Kidney (tissue), 13 donors: ENCODE measurements at regions not wholly inside any gene's neighbourhood (a gene's known extent, or its start where the extent isn't known, plus 50 kb on each side); places are given as distances from the start of the nearest gene placed in this dataset.

Experiments used
- DNase-seq, 5 donors: peaks; one replicate each; pipeline ENCODE4 v3.0.0-alpha.2; 2013 to 2020
- FAIRE-seq: peaks from 2 replicates; lab custom pipeline; 2012; peaks lifted over from hg19 to GRCh38; lab: Jason Lieb, UNC
- H3K27ac ChIP-seq, 2 donors: one replicate each; pipeline ENCODE4 v1.7.0; 2013; ENCODE audit warnings: low read depth in 2 of 2, low read length in 2 of 2, inconsistent platforms in 1 of 2
- H3K27me3 ChIP-seq: one replicate; pipeline ENCODE4 v1.7.1; 2013; ENCODE audit warnings: low read length, inconsistent platforms; ENCODE audit not compliant: control insufficient read depth, insufficient read depth
- H3K36me3 ChIP-seq, 3 donors: one replicate each; pipeline versions ENCODE4 v1.7.0 to v1.7.1; 2013; ENCODE audit warnings: low read length in 3 of 3, control low read depth in 1 of 3, inconsistent platforms in 1 of 3; ENCODE audit not compliant: insufficient read depth in 3 of 3, control insufficient read depth in 2 of 3
- H3K4me1 ChIP-seq, 3 donors: one replicate each; pipeline versions ENCODE4 v1.7.0 to v1.7.1; 2013; ENCODE audit warnings: low read length in 3 of 3, inconsistent platforms in 1 of 3, low read depth in 1 of 3; ENCODE audit not compliant: control insufficient read depth in 2 of 3, insufficient read depth in 2 of 3
- H3K4me3 ChIP-seq, 3 donors: one replicate each; pipeline versions ENCODE4 v1.7.0 to v1.8.1; 2013; ENCODE audit warnings: low read length in 3 of 3, control low read depth in 1 of 3, inconsistent platforms in 1 of 3
- H3K9ac ChIP-seq, 3 donors: one replicate each; pipeline versions ENCODE4 v1.7.0 to v1.7.1; 2013; ENCODE audit warnings: low read length in 3 of 3, control low read depth in 1 of 3, inconsistent platforms in 1 of 3
- H3K9me3 ChIP-seq, 3 donors: one replicate each; pipeline versions ENCODE4 v1.7.0 to v1.7.1; 2013; ENCODE audit warnings: low read length in 3 of 3, control low read depth in 1 of 3, inconsistent platforms in 1 of 3; ENCODE audit not compliant: control insufficient read depth in 2 of 3, insufficient read depth in 1 of 3
- intact Hi-C: fragments of 100-400 bp; cut with DNase I; formaldehyde crosslinking; loops from one replicate; pipeline ENCODE4 v1.11.1; 2022
- TF ChIP-seq, protein P1 (sequence below): IDR thresholded peaks from 3 replicates; pipeline ENCODE4 v1.5.1; 2012; ENCODE audit warnings: mild to moderate bottlenecking, moderate library complexity, borderline replicate concordance; ENCODE audit not compliant: insufficient read depth; ENCODE audit errors: extremely low read depth
- donor health status: control.
- donor health status: control.
- donor health status: control.
- donor health status: control.
- donor health status: control.
- donor health status: DM: yes; HTN: yes; CAD: no.
- donor health status: Normal renal cell carcinoma (clear cell type).

DNA sequence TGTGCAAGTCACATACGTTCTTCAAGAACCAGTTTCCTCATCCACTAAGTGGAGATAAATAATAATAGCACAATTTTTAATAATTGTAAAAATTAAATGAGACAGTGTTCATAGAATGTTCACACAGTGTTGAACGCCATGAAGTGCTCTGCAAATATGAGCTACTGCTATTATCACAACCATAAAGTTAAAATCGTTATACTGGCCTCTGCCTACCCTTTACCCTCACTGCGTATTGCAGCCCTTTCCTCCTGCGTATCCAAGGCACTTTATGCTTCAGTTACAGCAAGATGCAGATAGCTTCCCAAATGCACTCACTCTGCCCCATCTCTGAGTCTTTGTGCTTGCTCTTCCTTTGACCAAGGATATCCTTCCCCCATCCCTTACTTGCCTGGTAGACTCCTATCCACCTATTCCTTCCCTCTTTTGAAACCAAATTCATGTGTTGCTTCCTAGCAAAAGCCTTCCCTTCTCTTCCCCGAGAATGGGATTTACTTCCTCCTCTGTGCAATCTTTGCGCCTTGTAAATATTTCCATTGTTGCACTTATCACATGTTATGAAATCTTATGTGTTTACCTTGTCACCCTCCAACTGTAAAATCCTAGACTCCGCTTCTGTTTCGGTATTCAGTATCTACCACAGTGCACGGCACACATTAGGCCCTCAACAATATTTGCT, 196.9 kb downstream of the ADAMTS15 start:
- H3K27me3 ChIP-seq, result no peaks in the 10 kb centered on the region
- H3K36me3 ChIP-seq, result no peaks in the 10 kb centered on the region
- no peak for FAIRE-seq
- intact Hi-C loops, result no loop called here
- no peaks in the 10 kb centered on the region for H3K9me3 ChIP-seq
- H3K9ac ChIP-seq, result no peak overlapping the region
- TF ChIP-seq, protein P1, sequence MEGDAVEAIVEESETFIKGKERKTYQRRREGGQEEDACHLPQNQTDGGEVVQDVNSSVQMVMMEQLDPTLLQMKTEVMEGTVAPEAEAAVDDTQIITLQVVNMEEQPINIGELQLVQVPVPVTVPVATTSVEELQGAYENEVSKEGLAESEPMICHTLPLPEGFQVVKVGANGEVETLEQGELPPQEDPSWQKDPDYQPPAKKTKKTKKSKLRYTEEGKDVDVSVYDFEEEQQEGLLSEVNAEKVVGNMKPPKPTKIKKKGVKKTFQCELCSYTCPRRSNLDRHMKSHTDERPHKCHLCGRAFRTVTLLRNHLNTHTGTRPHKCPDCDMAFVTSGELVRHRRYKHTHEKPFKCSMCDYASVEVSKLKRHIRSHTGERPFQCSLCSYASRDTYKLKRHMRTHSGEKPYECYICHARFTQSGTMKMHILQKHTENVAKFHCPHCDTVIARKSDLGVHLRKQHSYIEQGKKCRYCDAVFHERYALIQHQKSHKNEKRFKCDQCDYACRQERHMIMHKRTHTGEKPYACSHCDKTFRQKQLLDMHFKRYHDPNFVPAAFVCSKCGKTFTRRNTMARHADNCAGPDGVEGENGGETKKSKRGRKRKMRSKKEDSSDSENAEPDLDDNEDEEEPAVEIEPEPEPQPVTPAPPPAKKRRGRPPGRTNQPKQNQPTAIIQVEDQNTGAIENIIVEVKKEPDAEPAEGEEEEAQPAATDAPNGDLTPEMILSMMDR, result no peak
- no peak overlapping the region for H3K27ac ChIP-seq
- no peak overlapping the region for H3K4me3 ChIP-seq
- peaks cover 0 to 3% (median 2%) of the 10 kb centered on the region in 3 donors for H3K4me1 ChIP-seq
- DNase-seq, result no peak

DNA sequence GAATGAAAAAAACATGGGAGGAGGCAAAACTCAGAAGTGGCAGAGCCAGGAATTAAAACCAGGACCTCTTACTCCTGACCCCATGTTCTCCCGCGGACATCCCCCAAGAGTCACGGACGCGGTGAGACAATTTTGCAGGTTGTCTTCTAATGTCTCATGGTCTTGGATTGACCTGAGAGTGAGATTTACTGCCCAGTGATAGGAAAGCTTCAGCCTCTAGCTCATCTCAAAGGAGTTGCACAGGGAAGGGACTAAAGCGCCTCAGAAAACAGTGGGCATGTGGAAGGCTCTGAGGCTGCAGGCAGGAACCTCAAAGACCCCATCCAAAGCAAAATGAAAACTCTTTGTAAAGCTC, 197.4 kb downstream of the ADAMTS15 start:
- Histone ChIP-seq H3K9me3 (no peaks in the 10 kb centered on the region), H3K36me3 (no peaks in the 10 kb centered on the region), H3K4me3 (no peak overlapping the region), H3K27me3 (no peaks in the 10 kb centered on the region), H3K4me1 (peaks cover 0 to 3% (median 2%) of the 10 kb centered on the region in 3 donors), H3K27ac (no peak overlapping the region), H3K9ac (no peak overlapping the region)
- TF ChIP-seq, protein P1, result no peak
- DNase-seq (no peak), FAIRE-seq (no peak)
- intact Hi-C loops, result no loop called here

DNA sequence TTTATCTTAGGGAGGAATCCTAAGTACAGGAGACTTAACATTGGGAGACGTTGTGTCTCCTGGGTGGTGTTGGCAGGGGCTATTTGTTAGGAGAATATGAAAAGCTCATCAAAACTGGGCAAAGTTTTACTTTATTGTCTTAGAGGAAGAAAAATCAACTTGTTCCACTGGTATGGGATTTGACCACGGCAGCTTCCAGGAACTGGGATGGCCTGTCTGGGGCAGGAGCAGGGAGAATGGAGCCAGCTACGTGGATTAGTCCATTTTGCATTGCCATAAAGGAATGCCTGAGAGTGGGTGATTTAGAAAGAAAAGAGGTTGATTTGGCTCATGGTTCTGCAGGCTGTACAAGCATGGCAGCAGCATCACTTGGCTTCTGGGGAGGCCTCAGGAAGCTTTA, 198.4 kb downstream of the ADAMTS15 start:
- TF ChIP-seq, protein P1, result no peak
- no peaks in the 10 kb centered on the region for H3K36me3 ChIP-seq
- no peaks in the 10 kb centered on the region for H3K27me3 ChIP-seq
- DNase-seq, result no peak
- FAIRE-seq, result no peak
- H3K9ac ChIP-seq, result no peak overlapping the region
- intact Hi-C loops, result no loop called here
- no peak overlapping the region for H3K4me3 ChIP-seq
- H3K9me3 ChIP-seq, result no peaks in the 10 kb centered on the region
- H3K27ac ChIP-seq, result no peak overlapping the region
- H3K4me1 ChIP-seq, result peaks cover 0 to 3% (median 2%) of the 10 kb centered on the region in 3 donors

DNA sequence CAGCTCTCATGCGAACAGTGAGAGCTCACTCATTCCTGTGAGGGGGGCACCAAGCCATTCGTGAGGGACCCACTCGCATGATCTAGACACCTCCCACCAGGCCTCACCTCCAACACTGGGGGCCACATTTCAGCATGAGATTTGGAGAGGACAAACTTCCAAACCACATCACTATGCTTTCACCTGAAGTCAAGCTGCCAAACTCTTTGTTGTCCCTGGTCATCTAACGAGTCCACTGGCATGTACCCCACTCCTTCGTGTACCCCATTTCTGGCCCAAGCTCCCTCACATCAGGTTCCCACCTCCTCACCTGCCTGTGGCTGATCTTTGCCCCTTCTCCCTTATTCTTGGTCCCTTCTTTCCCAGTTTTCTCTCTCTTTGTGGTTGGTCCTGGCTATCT, 198.9 kb downstream of the ADAMTS15 start:
- no peak overlapping the region for H3K4me3 ChIP-seq
- H3K9ac ChIP-seq, result no peak overlapping the region
- no peaks in the 10 kb centered on the region for H3K9me3 ChIP-seq
- H3K4me1 ChIP-seq, result peaks cover 0 to 3% (median 2%) of the 10 kb centered on the region in 3 donors
- intact Hi-C loops, result no loop called here
- DNase-seq (no peak), FAIRE-seq (no peak)
- H3K27me3 ChIP-seq, result no peaks in the 10 kb centered on the region
- TF ChIP-seq, protein P1, result no peak
- H3K27ac ChIP-seq, result no peak overlapping the region
- H3K36me3 ChIP-seq, result no peaks in the 10 kb centered on the region
